GM21423 (cell line): ENCODE measurements at regions not wholly inside any gene's neighbourhood (a gene's known extent, or its start where the extent isn't known, plus 50 kb on each side); places are given as distances from the start of the nearest gene placed in this dataset.

ENCODE experiments used
- ATAC-seq: cut with Tn5 transposase; IDR thresholded peaks from one replicate; pipeline ENCODE4 v1.9.1; 2021; ENCODE audit warnings: mild to moderate bottlenecking, moderate library complexity; ENCODE audit not compliant: unreplicated experiment

- no peak for ATAC-seq
These were observed 636.2 kb upstream of the SEMA6A start for GRCh38 chr5:117210796-117211195.

- no peak for ATAC-seq
These were observed 634.9 kb upstream of the SEMA6A start for GRCh38 chr5:117209479-117209878.

GRCh38 chr5:117207088-117207668, 632.6 kb upstream of the SEMA6A start:
- no peak for ATAC-seq

DNA sequence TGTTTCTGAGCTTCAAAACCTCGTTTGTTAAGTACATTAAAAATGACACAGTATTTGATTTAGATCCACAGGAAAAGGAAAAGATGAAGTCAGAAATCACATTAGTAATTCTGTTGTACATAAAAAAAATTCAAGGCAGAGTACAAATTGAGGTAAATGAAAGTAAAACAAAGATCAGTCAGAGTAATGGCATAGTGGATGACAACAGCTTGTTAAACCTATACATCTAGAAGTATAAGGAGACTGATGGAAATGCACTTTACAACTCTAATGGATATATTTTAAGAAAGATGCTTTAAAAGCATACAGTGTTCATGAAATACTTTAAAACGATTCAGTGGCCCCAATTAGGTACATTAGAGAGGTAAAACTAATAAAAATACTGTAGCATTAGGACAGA, 631.3 kb upstream of the SEMA6A start:
- no peak for ATAC-seq

DNA sequence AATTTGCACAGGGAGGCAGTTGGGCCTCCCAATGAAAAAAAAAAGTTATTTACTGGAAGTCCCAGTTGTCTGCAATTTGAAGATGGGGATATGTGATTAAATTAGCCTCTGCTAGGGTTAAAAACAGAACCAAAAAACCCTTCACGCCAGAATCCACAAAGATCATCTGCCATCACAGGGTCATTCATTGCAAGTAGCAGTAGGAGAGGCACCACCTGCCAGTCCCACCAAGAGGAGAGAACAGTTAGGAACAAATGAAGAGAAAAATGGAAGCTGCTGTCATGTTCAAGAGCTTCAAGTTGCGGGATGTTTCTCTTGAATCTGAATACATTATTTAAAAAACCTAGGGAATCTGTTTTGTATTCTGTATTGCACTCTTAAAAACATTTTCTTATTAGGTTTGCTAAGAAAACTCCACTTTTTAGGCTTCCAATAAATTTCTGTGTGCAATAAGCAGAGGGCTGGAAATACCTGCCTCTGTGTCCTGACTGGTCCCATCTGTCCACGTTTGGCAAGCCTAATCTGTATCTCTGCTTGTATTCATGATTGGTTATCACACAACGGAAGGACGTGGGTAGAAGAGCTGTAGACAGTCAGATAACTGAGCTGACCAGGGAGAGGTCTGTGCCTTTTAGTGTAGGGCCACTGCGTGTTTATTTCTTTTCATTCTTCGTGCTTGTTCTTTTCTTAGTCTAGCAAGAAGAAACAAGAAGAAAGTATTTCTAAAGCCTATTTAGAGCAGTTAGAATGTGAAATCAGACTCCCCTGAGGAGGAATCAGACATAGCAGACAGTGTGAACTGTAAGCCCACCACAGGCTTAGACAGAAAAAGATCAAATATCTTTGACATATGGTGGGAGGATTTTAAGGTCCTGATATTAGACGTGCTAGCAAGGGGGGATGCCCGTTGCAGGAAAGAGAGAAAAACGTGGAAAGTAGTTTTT, 630.6 kb upstream of the SEMA6A start:
- ATAC-seq: no peak

- no peak for ATAC-seq
These were observed 629.8 kb upstream of the SEMA6A start for GRCh38 chr5:117204404-117204803.

- no peak for ATAC-seq
These were observed 629.0 kb upstream of the SEMA6A start for GRCh38 chr5:117203584-117203983.

DNA sequence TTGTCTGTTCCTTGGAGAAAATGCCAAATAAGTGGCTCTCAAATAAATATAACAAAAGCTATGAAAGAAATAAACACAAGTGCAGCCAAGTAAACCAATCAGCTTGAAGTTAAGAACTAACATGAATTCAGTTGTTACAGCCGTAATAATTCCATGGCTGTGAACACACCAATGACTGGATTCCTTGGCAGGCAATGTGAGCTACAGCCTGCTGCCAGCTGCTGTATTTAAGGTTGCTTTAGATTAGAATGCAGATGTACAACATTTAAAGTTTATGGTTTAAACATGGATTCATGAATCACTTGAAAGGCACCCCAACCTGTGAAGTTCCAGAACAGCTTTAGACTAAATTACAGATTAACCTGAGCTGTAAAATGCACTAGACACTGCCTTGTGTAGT, 626.4 kb upstream of the SEMA6A start:
- ATAC-seq: no peak

DNA sequence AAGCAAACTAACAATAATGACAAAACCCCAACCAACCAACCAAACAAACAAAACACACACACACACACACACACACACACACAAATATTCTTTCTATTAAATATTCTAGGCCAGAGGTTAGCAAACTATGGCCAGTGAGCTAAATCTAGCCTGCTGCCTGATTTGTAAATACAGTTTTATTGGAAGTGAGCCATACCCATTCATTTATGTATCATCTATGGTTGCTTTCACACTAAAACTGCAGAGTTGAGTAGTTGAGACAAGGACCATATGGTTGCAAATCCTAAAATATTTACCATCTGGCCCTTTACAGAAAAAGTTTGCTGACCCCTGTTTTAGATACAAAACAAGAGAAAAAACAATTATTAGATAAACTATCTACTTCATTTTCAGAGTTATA, 620.5 kb upstream of the SEMA6A start:
- ATAC-seq: no peak

GRCh38 chr5:117191251-117191650, 616.6 kb upstream of the SEMA6A start:
- no peak for ATAC-seq

- ATAC-seq: no peak
These were observed 615.2 kb upstream of the SEMA6A start for GRCh38 chr5:117189784-117190183.

GRCh38 chr5:117188211-117188610, 613.6 kb upstream of the SEMA6A start:
- no peak for ATAC-seq

- ATAC-seq: no peak
These were observed 612.1 kb upstream of the SEMA6A start for GRCh38 chr5:117186751-117187150.

GRCh38 chr5:117183326-117183725, 608.7 kb upstream of the SEMA6A start:
- ATAC-seq: no peak

GRCh38 chr5:117182104-117182503, 607.5 kb upstream of the SEMA6A start:
- ATAC-seq: no peak

GRCh38 chr5:117177302-117177701, 602.7 kb upstream of the SEMA6A start:
- ATAC-seq: no peak

DNA sequence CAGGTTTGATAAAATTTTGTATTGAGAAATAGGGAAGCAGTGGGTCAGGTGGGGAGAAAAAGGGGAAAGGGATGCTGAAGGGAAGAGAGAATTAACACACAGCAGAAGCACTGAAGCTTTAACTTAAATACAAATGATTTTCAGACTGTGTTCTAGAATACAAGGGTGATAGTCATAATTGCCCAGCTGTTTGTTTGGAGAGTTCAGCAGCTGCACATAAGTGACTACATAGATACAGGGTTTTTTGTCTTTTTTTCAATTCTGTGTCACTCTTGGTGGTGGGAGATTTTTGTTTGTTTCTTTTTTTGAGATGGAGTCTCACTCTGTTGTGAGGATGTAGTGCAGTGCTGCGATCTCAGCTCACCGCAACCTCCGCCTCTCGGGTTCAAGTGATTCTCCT, 590.4 kb upstream of the SEMA6A start:
- no peak for ATAC-seq

DNA sequence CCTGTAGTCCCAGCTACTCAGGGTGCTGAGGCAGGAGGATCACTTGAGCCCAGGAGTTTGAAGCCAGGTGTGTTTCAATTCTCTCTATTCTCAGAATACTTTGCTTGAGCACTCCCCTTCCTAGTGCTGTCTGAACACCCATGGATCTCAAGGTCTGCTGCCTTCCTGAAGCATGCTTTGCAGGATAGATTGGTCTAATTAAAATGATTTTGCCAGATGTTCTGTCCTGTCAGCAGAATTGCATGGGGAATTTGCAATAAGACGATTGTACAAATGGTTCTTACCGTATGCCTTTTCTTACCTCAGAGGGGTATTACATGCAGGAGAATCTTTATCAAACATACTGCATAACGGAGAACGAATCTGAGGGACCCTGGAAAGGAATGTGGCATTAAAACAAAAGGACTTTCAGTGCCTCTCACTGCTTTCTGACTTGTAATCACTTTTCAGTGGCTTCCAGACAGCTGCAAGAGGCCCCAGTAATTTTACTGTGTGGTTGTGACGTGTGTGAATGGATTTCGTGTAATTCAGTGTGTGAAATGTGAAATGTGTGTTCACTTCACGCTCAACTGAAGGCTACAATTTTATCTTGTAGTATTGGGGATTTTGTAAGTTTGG, 587.2 kb upstream of the SEMA6A start:
- ATAC-seq: no peak

- ATAC-seq: no peak
These were observed 585.8 kb upstream of the SEMA6A start for GRCh38 chr5:117160391-117160790.

DNA sequence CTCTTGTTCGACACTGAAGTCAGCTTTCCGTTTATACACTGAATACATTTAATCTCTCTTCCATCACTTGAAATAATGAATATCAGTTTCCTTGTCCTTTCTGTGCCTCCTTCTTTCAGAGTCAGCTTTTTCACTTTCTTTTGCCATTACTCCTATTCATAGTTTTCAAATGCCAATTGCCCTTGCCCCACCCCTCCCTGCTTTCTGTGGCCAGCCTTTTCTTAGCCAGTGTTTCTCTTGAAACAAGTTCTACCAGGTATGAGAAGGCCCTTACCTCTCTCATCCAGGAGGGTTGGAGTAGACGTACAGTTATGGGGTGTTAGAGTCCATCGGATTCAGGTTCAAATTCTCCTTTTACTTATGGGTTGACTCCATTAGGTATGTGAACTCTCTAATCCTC, 574.7 kb upstream of the SEMA6A start:
- ATAC-seq: no peak

DNA sequence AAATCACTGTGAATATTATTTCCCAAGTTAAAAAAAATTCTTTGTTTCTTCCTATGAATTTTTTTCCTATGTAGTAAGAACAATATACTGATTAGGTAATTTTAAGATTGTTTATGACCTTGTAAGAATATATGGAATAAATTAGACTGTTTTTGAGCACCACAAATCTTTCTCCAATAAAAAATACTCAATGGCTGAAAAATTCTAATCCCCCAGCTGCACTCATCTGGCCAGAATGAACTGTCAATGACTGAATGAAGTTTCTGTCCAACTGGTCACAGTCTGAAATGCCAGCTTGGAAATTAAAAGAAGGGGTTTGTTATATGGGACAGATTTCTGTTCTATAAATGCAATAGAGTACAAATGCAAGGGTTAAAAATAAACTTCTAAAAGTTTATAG, 569.5 kb upstream of the SEMA6A start:
- ATAC-seq: no peak

DNA sequence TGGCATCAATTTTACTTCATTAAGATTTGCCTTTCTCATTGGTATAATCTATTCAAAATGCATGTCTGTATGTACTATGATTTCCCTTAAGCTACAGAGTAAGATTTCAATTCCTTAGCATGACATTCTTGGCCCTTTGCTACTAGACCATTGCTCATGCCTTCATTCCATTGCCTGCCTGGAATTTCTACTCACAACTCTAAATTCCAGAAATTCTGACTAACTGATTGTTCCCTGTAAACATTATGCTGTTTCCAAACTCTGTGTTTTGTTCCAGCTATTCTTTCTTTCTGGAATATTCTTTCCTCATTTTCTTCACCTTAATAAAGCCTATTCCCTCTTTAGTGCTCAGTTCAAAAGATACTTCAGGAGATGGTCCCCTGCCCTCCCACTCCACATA, 568.8 kb upstream of the SEMA6A start:
- no peak for ATAC-seq
